LNCAP (cell line): ENCODE measurements at regions not wholly inside any gene's neighbourhood (a gene's known extent, or its start where the extent isn't known, plus 50 kb on each side); places are given as distances from the start of the nearest gene placed in this dataset.
A peak's percentile ranks its signal among the peaks of the same experiment; 100 is the strongest.

Source experiments
- CTCF ChIP-seq: fragments of 450-650 bp; IDR thresholded peaks from 2 replicates; pipeline ENCODE4 v1.5.1; 2017; ENCODE audit warnings: mild to moderate bottlenecking

- no peak for TF ChIP-seq CTCF
Measured at GRCh38 chr2:198659096-198659870, 798.5 kb downstream of the SATB2 start.

- peak; percentile 41; the same call in 1 of the 2 replicates for TF ChIP-seq CTCF
Measured at GRCh38 chr2:198657512-198658121, 800.1 kb downstream of the SATB2 start.

GRCh38 chr2:198656869-198657268 lies 800.9 kb downstream of the SATB2 start:
- TF ChIP-seq CTCF = no peak

- TF ChIP-seq CTCF = no peak
Measured at GRCh38 chr2:198654646-198655045, 803.1 kb downstream of the SATB2 start.

- TF ChIP-seq CTCF = no peak
Measured at GRCh38 chr2:198653311-198653710, 804.4 kb downstream of the SATB2 start.

- no peak for TF ChIP-seq CTCF
Measured at GRCh38 chr2:198652461-198652860, 805.3 kb downstream of the SATB2 start.

GRCh38 chr2:198645816-198646215 lies 811.9 kb downstream of the SATB2 start:
- TF ChIP-seq CTCF = no peak
